HG02623 (cell line): ENCODE measurements at regions not wholly inside any gene's neighbourhood (a gene's known extent, or its start where the extent isn't known, plus 50 kb on each side); places are given as distances from the start of the nearest gene placed in this dataset.
"Not testable (repeated sequence)": the region's sequence is repeated elsewhere in the genome, so short reads cannot be mapped to it uniquely, and the experiment has no call there.

Source experiments
- ATAC-seq: cut with Tn5 transposase; IDR thresholded peaks from one replicate; pipeline ENCODE4 v1.9.1; 2021; ENCODE audit warnings: moderate library complexity; ENCODE audit not compliant: unreplicated experiment

GRCh38 chrX:130550351-130550750 lies 148.6 kb downstream of the RBMX2 start:
- ATAC-seq: no peak

GRCh38 chrX:130552444-130553073 lies 150.8 kb downstream of the RBMX2 start:
- ATAC-seq: peak; percentile 79

GRCh38 chrX:130555341-130555740 lies 153.6 kb downstream of the RBMX2 start:
- ATAC-seq: no peak

GRCh38 chrX:130555757-130556156 lies 154.0 kb downstream of the RBMX2 start:
- ATAC-seq: no peak

GRCh38 chrX:130556951-130557350 lies 155.2 kb downstream of the RBMX2 start:
- ATAC-seq: no peak

GRCh38 chrX:130560544-130560943 lies 158.8 kb downstream of the RBMX2 start:
- ATAC-seq: no peak

- no peak for ATAC-seq
Observed at GRCh38 chrX:130561930-130562329, 160.1 kb downstream of the RBMX2 start.

- peak; percentile 55 for ATAC-seq
Observed at GRCh38 chrX:130563476-130563875, 161.7 kb downstream of the RBMX2 start.

- ATAC-seq: no peak
Observed at GRCh38 chrX:130566028-130566683, 164.4 kb downstream of the RBMX2 start.

- ATAC-seq: not testable (repeated sequence)
Observed at GRCh38 chrX:130573030-130573429, 171.2 kb downstream of the RBMX2 start.
